Endothelial cell of umbilical vein (primary cell): ENCODE measurements at regions not wholly inside any gene's neighbourhood (a gene's known extent, or its start where the extent isn't known, plus 50 kb on each side); places are given as distances from the start of the nearest gene placed in this dataset. TPM values are rescaled to one million over a fixed set of nuclear protein-coding genes. Genes with fewer than 3 reads are reported as not detected.

Experiments used
- BruUV-seq: library from RNA; stranded (reverse); fragments of 400-500 nt; replicated peaks from 2 replicates; lab custom pipeline; 2021; lab: Mats Ljungman, UMichigan
- CTCF ChIA-PET: fragments of 300-600, 350-600 bp; sonication (Branson Sonifier 250); formaldehyde crosslinking; loops from one replicate; lab custom pipeline; 2021; ENCODE audit warnings: antibody characterized with exemption, inconsistent platforms; lab: Charles Lee
- POLR2A ChIA-PET: fragments of 300-600, 350-600 bp; sonication (Branson Sonifier 250); formaldehyde crosslinking; loops from one replicate; lab custom pipeline; 2021; ENCODE audit warnings: antibody characterized with exemption, inconsistent platforms; lab: Charles Lee
- DNase-seq: peaks from one replicate; pipeline ENCODE4 v3.0.0-alpha.2; 2011; ENCODE audit warnings: low read depth, low spot score
- FAIRE-seq: peaks from 2 replicates; lab custom pipeline; 2011; peaks lifted over from hg19 to GRCh38; lab: Jason Lieb, UNC
- H2AFZ ChIP-seq: 2 replicates; pipeline ENCODE4 v1.6.0; 2012; ENCODE audit warnings: low read depth, low read length, control low read depth, inconsistent platforms
- H3K27ac ChIP-seq: 2 replicates; pipeline ENCODE4 v1.5.1; 2011; ENCODE audit warnings: low read depth, mild to moderate bottlenecking, control low read depth, low read length, moderate library complexity; ENCODE audit not compliant: insufficient read depth
- H3K27me3 ChIP-seq, 2 experiments: 2 replicates each; pipeline versions ENCODE4 v1.6.0 to v1.6.1; 2011; ENCODE audit warnings: low read length in 2 of 2, mixed read lengths in 1 of 2; ENCODE audit not compliant: control insufficient read depth in 2 of 2, insufficient read depth in 2 of 2
- H3K36me3 ChIP-seq, 2 experiments: 2 replicates in 1 of 2; 3 replicates in 1 of 2; pipeline ENCODE4 v1.5.1; 2011; ENCODE audit warnings: low read length in 2 of 2, mild to moderate bottlenecking in 1 of 2, moderate library complexity in 1 of 2; ENCODE audit not compliant: control insufficient read depth in 2 of 2, insufficient read depth in 2 of 2; ENCODE audit errors: extremely low read depth in 1 of 2
- H3K4me1 ChIP-seq: 3 replicates; pipeline ENCODE4 v1.5.1; 2011; ENCODE audit warnings: mild to moderate bottlenecking, low read length; ENCODE audit not compliant: control insufficient read depth, insufficient read depth; ENCODE audit errors: extremely low read depth
- H3K4me2 ChIP-seq: 2 replicates; pipeline ENCODE4 v1.6.1; 2011; ENCODE audit warnings: low read length, control low read depth, mixed read lengths; ENCODE audit not compliant: insufficient read depth
- H3K4me3 ChIP-seq, 3 experiments: fragments of 200-600 bp in 1 of 3; sonication (generic), shearing (Covaris generic) in 1 of 3; replicated peaks in 1 of 3; 2 replicates each; pipeline ENCODE4 v1.5.1; 2011 to 2016; ENCODE audit warnings: control low read depth in 3 of 3, low read length in 3 of 3, mild to moderate bottlenecking in 2 of 3, inconsistent platforms in 1 of 3, low read depth in 1 of 3, moderate library complexity in 1 of 3; ENCODE audit not compliant: insufficient read depth in 1 of 3
- H3K79me2 ChIP-seq: 2 replicates; pipeline ENCODE4 v1.6.0; 2012; ENCODE audit warnings: low read length, inconsistent platforms; ENCODE audit not compliant: control insufficient read depth, insufficient read depth
- H3K9ac ChIP-seq: replicated peaks from 2 replicates; pipeline ENCODE3; 2011; ENCODE audit warnings: low read length, control low read depth; ENCODE audit not compliant: insufficient read depth; ENCODE audit errors: extremely low read depth
- H3K9me1 ChIP-seq: replicated peaks from 3 replicates; pipeline ENCODE4 v1.6.0; 2011; ENCODE audit warnings: mild to moderate bottlenecking, low read length; ENCODE audit not compliant: control insufficient read depth, insufficient read depth; ENCODE audit errors: extremely low read depth
- H3K9me3 ChIP-seq: replicated peaks from 2 replicates; pipeline ENCODE4 v1.5.1; 2012; ENCODE audit warnings: low read length, inconsistent platforms; ENCODE audit not compliant: control insufficient read depth, insufficient read depth
- H4K20me1 ChIP-seq: replicated peaks from 2 replicates; pipeline ENCODE3; 2011; ENCODE audit warnings: mild to moderate bottlenecking, low read length; ENCODE audit not compliant: control insufficient read depth, insufficient read depth; ENCODE audit errors: extremely low read depth
- EZH2 ChIP-seq: IDR thresholded peaks from 2 replicates; pipeline ENCODE4 v1.6.1; 2012; ENCODE audit warnings: borderline replicate concordance, low read depth, mild to moderate bottlenecking, moderate library complexity, low read length, inconsistent platforms; ENCODE audit not compliant: severe bottlenecking
- FOS ChIP-seq: IDR thresholded peaks from 2 replicates; pipeline ENCODE4 v1.6.1; 2011; ENCODE audit warnings: mild to moderate bottlenecking, low read length, moderate library complexity, borderline replicate concordance; ENCODE audit not compliant: insufficient read depth
- GATA2 ChIP-seq: IDR thresholded peaks from 2 replicates; pipeline ENCODE4 v1.7.0; 2011; ENCODE audit warnings: low read depth, mild to moderate bottlenecking, moderate library complexity, mixed read lengths, low read length; ENCODE audit not compliant: insufficient read length, insufficient read depth
- JUN ChIP-seq: IDR thresholded peaks from 2 replicates; pipeline ENCODE4 v1.6.1; 2011; ENCODE audit warnings: borderline replicate concordance, low read depth; ENCODE audit not compliant: insufficient read length, insufficient read depth
- MYC ChIP-seq: IDR thresholded peaks from one replicate; pipeline ENCODE4 v1.6.1; 2011; ENCODE audit warnings: mild to moderate bottlenecking, low read depth, low read length
- POLR2A ChIP-seq: IDR thresholded peaks from 2 replicates; pipeline ENCODE4 v1.6.1; 2012; ENCODE audit warnings: low read depth, mild to moderate bottlenecking, control low read depth, low read length
- POLR2AphosphoS5 ChIP-seq: IDR thresholded peaks from 2 replicates; pipeline ENCODE4 v1.6.1; 2012; ENCODE audit warnings: low read depth, mild to moderate bottlenecking, control low read depth, low read length, moderate library complexity; ENCODE audit not compliant: insufficient read depth
- dilution Hi-C: fragments of 300-500 bp; cut with MboI; formaldehyde crosslinking; loops from one replicate; pipeline ENCODE4 v1.15.0; 2019; ENCODE audit warnings: low sequenced_read_pairs; ENCODE audit not compliant: extremely low pct_ligation_motif_present
- intact Hi-C: fragments of 100-400 bp; cut with micrococcal nuclease; formaldehyde crosslinking; loops from one replicate; pipeline ENCODE4 v1.10.0; 2022
- small RNA-seq: library from RNA; depleted of rRNA; stranded (forward); fragments of <200 nt; gene quantifications from one replicate; pipeline ENCODE3, GENCODE V24; 2012; ENCODE audit warnings: low replicate concordance, low read depth; ENCODE audit not compliant: insufficient read depth, insufficient read length
- TF ChIP-seq, protein P1 (sequence below): IDR thresholded peaks from 2 replicates; pipeline ENCODE4 v1.6.1; 2011; ENCODE audit not compliant: insufficient read depth, insufficient read length
- TF ChIP-seq, protein P2 (sequence below), 2 donors: IDR thresholded peaks; 1 replicate in 1 of 2; 2 replicates in 1 of 2; pipeline ENCODE4 v1.5.1; 2011; ENCODE audit warnings: low read length in 2 of 2, mild to moderate bottlenecking in 2 of 2, moderate library complexity in 2 of 2, control low read depth in 1 of 2, inconsistent platforms in 1 of 2, low read depth in 1 of 2; ENCODE audit not compliant: insufficient read depth in 1 of 2; ENCODE audit errors: extremely low read depth in 1 of 2

DNA sequence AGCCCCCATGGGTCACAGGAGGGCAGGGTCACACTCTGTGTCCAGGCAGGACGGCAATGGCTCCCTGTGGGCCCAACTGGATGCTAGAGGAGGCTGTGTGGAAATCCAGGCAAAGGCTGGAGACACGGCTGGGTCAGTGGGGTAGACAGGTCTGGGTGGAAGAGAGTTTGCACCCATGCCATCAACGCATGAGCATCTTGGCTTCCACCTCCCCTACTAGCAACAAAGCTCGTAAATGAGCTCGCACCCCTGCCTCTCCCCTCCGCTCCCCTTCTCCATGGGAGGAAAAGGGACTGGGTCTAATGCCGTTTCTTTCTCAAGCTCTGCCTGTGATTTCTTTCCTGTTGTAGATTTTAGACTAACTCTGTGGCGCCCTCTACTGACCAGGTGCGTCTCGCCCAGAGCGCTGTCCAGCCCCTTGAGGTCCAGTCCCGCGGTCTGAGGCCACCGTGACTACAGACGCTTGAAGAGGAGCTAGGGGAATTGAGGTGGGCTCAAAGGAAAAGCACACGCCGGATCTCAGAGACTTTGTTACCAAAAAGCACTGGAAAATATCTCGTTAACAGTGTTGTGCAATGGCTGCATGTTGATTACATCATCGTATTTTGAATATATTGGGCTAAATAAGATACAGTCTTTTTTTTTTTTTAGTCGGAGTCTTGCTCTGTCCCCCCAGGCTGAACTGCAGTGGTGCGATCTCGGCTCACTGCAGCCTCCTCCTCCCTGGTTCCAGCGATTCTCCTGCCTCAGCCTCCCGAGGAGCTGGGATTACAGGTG, 50.7 kb upstream of the USP29 start:
- Histone ChIP-seq H3K79me2 (no peaks in the 10 kb centered on the region), H3K4me3 (no peak overlapping the region), H3K9me1 (no peaks in the 10 kb centered on the region), H3K27me3 (no peaks in the 10 kb centered on the region), H3K9me3 (peaks cover 8% of the 10 kb centered on the region), H3K36me3 (no peaks in the 10 kb centered on the region), H3K27ac (no peak overlapping the region), H3K4me2 (no peak overlapping the region), H3K9ac (no peak overlapping the region), H3K4me1 (no peaks in the 10 kb centered on the region), H2AFZ (no peak overlapping the region), H4K20me1 (no peaks in the 10 kb centered on the region)
- TF ChIP-seq FOS (no peak), EZH2 (no peak), POLR2AphosphoS5 (no peak), JUN (no peak), GATA2 (no peak), POLR2A (no peak), MYC (no peak)
- TF ChIP-seq, protein P1, sequence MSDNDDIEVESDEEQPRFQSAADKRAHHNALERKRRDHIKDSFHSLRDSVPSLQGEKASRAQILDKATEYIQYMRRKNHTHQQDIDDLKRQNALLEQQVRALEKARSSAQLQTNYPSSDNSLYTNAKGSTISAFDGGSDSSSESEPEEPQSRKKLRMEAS: no peak
- TF ChIP-seq, protein P2, sequence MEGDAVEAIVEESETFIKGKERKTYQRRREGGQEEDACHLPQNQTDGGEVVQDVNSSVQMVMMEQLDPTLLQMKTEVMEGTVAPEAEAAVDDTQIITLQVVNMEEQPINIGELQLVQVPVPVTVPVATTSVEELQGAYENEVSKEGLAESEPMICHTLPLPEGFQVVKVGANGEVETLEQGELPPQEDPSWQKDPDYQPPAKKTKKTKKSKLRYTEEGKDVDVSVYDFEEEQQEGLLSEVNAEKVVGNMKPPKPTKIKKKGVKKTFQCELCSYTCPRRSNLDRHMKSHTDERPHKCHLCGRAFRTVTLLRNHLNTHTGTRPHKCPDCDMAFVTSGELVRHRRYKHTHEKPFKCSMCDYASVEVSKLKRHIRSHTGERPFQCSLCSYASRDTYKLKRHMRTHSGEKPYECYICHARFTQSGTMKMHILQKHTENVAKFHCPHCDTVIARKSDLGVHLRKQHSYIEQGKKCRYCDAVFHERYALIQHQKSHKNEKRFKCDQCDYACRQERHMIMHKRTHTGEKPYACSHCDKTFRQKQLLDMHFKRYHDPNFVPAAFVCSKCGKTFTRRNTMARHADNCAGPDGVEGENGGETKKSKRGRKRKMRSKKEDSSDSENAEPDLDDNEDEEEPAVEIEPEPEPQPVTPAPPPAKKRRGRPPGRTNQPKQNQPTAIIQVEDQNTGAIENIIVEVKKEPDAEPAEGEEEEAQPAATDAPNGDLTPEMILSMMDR (IDR thresholded peaks at IDR 0.05; ENCODE audit: extremely low read depth in 1 of 2, insufficient read depth in 1 of 2, low read depth in 1 of 2, low read length in 2 of 2): no peak
- CTCF ChIA-PET: no interaction called here
- POLR2A ChIA-PET: no interaction called here
- dilution Hi-C loops (no loop called here), intact Hi-C loops (no loop called here)
- DNase-seq (no peak), FAIRE-seq (no peak)
- no TSS peak for BruUV-seq

Small RNAs in the stretch of these regions (small RNA-seq; reads per million reads assigned to genes)
- gene AC044792.1: not detected
